Karpas-422 (cell line): ENCODE measurements at regions not wholly inside any gene's neighbourhood (a gene's known extent, or its start where the extent isn't known, plus 50 kb on each side); places are given as distances from the start of the nearest gene placed in this dataset.
"Not testable (repeated sequence)": the region's sequence is repeated elsewhere in the genome, so short reads cannot be mapped to it uniquely, and the experiment has no call there.

Source experiments
- DNase-seq: peaks from one replicate; pipeline ENCODE4 v3.0.0-alpha.2; 2015
- H2AFZ ChIP-seq: fragments of 200-600 bp; sonication (generic); 2 replicates; pipeline ENCODE4 v1.6.1; 2014; ENCODE audit warnings: antibody characterized with exemption, low read length, mixed read lengths
- H3K27ac ChIP-seq: fragments of 200-600 bp; sonication (generic); 2 replicates; pipeline ENCODE4 v1.5.1; 2014; ENCODE audit warnings: mild to moderate bottlenecking, low read length, moderate library complexity
- H3K27me3 ChIP-seq: fragments of 200-600 bp; sonication (generic); 2 replicates; pipeline ENCODE4 v1.6.1; 2014; ENCODE audit warnings: low read length, mixed read lengths
- H3K36me3 ChIP-seq: fragments of 200-600 bp; sonication (generic); 2 replicates; pipeline ENCODE4 v1.6.1; 2014; ENCODE audit warnings: low read length, mixed read lengths; ENCODE audit not compliant: insufficient read depth
- H3K4me1 ChIP-seq: fragments of 200-600 bp; sonication (generic); 2 replicates; pipeline ENCODE4 v1.6.1; 2014; ENCODE audit warnings: mild to moderate bottlenecking, low read length, mixed read lengths
- H3K4me2 ChIP-seq: fragments of 200-600 bp; sonication (generic); 2 replicates; pipeline ENCODE4 v1.6.1; 2014; ENCODE audit warnings: low read length, low read depth, mild to moderate bottlenecking; ENCODE audit not compliant: poor library complexity, severe bottlenecking
- H3K4me3 ChIP-seq: fragments of 200-600 bp; sonication (generic); 2 replicates; pipeline ENCODE4 v1.5.1; 2014; ENCODE audit warnings: mild to moderate bottlenecking, antibody characterized with exemption, low read length, mixed read lengths
- H3K79me2 ChIP-seq: fragments of 200-600 bp; sonication (generic); 2 replicates; pipeline ENCODE4 v1.6.1; 2014; ENCODE audit warnings: mild to moderate bottlenecking, low read length, mixed read lengths
- H3K9ac ChIP-seq: fragments of 200-600 bp; sonication (generic); 2 replicates; pipeline ENCODE4 v1.6.0; 2014; ENCODE audit warnings: low read length
- H3K9me2 ChIP-seq: fragments of 200-600 bp; sonication (generic), shearing (Covaris generic); replicated peaks from 2 replicates; pipeline ENCODE4 v1.6.0; 2014; ENCODE audit warnings: mild to moderate bottlenecking, low read length, moderate library complexity; ENCODE audit not compliant: insufficient read depth
- H3K9me3 ChIP-seq: fragments of 300-700, 200-600 bp; sonication (generic); 2 replicates; pipeline ENCODE4 v1.6.1; 2014; ENCODE audit warnings: low read length, mixed read lengths
- H4K20me1 ChIP-seq: fragments of 200-600 bp; sonication (generic); 2 replicates; pipeline ENCODE4 v1.6.1; 2014; ENCODE audit warnings: mild to moderate bottlenecking, antibody characterized with exemption, low read length, low read depth; ENCODE audit not compliant: insufficient read depth

DNA sequence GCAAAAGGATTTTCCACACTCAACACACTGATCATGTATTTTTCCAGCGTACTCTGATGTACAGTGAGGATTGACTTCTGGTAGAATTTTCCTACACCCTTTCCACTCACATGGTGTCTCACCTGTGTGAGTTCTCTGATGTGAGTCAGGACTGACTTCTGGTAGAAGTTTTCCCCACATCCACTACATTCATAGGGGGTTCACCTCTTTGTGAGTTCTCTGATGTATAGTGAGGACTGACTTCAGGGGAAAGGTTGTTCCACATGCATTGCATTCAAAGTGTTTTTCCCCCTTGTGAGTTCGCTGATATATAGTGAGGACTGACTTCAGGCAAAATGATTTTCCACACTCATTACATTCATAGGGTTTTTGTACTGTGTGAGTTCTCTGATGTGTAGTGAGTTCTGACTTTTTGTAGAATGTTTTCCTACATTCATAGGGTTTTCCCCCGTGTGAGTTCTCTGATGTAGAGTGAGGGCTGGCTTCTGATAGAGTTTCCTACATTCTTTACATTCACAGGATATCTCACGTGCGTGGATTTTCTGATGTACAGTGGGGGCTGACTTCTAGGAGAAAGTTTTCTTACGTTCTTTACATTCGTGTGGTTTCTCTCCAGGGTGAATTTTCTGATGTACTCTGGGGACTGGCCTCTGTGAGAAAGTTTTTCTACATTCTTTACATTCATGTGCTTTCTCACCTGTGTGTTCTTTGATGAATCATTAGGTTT lies 146.5 kb downstream of the GLRX3 start:
- Histone ChIP-seq H3K4me2 (no peak overlapping the region), H3K4me1 (no peaks in the 10 kb centered on the region), H3K4me3 (no peak overlapping the region), H3K9ac (no peak overlapping the region), H3K27ac (no peak overlapping the region), H3K27me3 (no peaks in the 10 kb centered on the region), H2AFZ (no peak overlapping the region), H4K20me1 (no peaks in the 10 kb centered on the region), H3K36me3 (no peaks in the 10 kb centered on the region), H3K79me2 (no peaks in the 10 kb centered on the region), H3K9me2 (no peaks in the 10 kb centered on the region), H3K9me3 (peaks cover 82% of the 10 kb centered on the region)
- DNase-seq = peak; percentile 17

DNA sequence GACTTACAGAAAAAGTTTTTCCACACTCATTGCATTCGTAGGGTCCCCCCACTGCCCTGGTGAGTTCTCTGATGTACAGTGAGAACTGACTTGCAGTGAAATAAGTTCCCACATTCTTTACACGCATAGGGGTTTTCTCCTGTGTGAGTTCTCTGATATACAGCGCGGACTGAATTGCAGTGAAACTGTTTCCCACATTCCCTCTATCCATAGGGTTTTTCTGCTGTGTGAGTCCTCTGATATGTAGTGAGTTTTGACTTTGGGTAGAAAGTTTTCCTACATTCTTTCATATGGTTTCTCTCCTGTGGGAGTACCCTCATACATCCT lies 147.0 kb downstream of the GLRX3 start:
- Histone ChIP-seq H4K20me1 (no peaks in the 10 kb centered on the region), H3K4me2 (no peak overlapping the region), H3K9me3 (peaks cover 82% of the 10 kb centered on the region), H3K27ac (no peak overlapping the region), H3K9ac (no peak overlapping the region), H3K4me1 (no peaks in the 10 kb centered on the region), H3K36me3 (no peaks in the 10 kb centered on the region), H3K9me2 (no peaks in the 10 kb centered on the region), H3K4me3 (no peak overlapping the region), H2AFZ (no peak overlapping the region), H3K79me2 (no peaks in the 10 kb centered on the region), H3K27me3 (no peaks in the 10 kb centered on the region)
- no peak for DNase-seq

DNA sequence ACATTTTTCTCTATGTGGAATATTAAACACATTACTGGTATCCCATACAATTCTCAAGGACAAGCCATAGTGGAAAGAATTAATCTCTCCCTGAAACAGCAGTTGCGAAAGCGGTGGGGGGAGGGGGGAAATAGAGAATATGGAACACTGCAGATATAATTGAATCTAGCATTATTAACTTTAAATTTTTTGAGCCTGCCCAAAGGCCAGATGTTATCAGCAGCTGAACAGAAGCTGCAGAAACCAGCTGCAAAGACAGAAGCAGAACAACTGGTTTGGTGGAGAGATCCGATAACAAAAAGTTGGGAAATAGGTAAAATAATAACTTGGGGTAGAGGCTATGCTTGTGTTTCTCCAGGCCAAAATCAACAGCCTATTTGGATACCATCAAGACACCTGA lies 159.6 kb downstream of the GLRX3 start:
- H3K27me3 ChIP-seq = not testable (repeated sequence)

DNA sequence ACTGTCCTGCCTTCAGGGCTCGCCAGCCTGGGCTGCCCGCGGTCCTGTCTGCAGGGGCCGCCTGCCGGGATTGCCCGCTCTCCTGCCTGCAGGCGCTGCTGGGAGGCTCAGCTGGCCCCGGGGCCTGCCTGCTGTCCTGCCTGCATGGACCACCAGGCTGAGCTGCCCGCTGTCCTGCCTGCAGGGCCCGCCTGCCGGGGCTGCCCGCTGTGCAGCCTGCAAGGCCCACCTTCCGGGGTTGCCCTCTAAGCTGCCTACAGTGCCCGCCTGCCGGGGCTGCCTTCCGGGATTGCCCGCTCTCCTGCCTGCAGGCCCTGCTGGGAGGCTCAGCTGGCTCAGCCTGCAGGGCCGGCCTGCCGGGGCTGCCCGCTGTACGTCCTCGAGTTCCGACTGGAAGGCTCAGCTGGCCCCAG lies 164.4 kb downstream of the GLRX3 start:
- H3K4me1 ChIP-seq = no peaks in the 10 kb centered on the region
- H3K9me3 ChIP-seq = peaks cover 10% of the 10 kb centered on the region
- H3K9ac ChIP-seq = no peak overlapping the region
- no peak overlapping the region for H3K4me2 ChIP-seq
- no peak for DNase-seq
- no peaks in the 10 kb centered on the region for H4K20me1 ChIP-seq
- no peaks in the 10 kb centered on the region for H3K36me3 ChIP-seq
- no peaks in the 10 kb centered on the region for H3K27me3 ChIP-seq
- no peaks in the 10 kb centered on the region for H3K79me2 ChIP-seq
- H3K9me2 ChIP-seq = no peaks in the 10 kb centered on the region
- no peak overlapping the region for H2AFZ ChIP-seq
- no peak overlapping the region for H3K4me3 ChIP-seq
- no peak overlapping the region for H3K27ac ChIP-seq

More for the DNA sequence above, 159.6 kb downstream of the GLRX3 start:
- not testable (repeated sequence) for H2AFZ ChIP-seq, H3K79me2 ChIP-seq, H3K4me2 ChIP-seq, H3K9me2 ChIP-seq, H3K4me1 ChIP-seq, H4K20me1 ChIP-seq, H3K27ac ChIP-seq, DNase-seq, H3K4me3 ChIP-seq, H3K9me3 ChIP-seq, H3K36me3 ChIP-seq, H3K9ac ChIP-seq

DNA sequence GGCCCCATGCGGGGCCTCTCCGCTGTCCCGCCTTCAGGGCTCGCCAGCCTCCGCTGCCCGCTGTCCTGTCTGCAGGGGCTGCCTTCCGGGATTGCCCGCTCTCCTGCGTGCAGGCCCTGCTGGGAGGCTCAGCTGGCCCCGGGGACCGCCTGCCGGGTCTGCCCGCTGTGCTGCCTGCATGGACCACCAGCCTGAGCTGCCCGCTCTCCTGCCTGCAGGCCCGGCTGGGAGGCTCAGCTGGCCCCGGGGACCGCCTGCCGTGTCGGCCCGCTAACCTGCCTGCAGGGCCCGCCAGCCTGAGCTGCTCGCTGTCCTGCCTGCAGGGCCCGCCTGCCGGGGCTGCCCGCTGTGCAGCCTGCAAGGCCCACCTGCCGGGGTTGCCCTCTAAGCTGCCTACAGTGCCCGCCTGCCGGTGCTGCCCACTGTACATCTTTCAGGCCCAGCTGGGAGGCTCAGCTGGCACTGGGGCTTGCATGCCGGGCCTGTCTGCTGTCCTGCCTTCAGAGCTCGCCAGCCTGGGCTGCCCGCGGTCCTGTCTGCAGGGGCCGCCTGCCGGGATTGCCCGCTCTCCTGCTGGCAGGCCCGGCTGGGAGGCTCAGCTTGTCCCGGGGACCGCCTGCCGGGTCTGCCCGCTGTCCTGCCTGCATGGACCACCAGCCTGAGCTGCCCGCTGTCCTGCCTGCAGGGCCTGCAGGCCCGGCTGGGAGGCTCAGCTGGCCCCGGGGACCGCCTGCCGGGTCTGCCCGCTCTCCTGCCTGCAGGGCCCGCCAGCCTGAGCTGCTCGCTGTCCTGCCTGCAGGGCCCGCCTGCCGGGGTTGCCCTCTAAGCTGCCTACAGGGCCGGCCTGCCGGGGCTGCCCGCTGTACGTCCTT lies 165.1 kb downstream of the GLRX3 start:
- H3K9me2 ChIP-seq = no peaks in the 10 kb centered on the region
- H3K36me3 ChIP-seq = no peaks in the 10 kb centered on the region
- H3K27me3 ChIP-seq = no peaks in the 10 kb centered on the region
- DNase-seq = no peak
- no peaks in the 10 kb centered on the region for H4K20me1 ChIP-seq
- H3K4me2 ChIP-seq = no peak overlapping the region
- H3K4me1 ChIP-seq = no peaks in the 10 kb centered on the region
- no peak overlapping the region for H3K27ac ChIP-seq
- no peak overlapping the region for H3K4me3 ChIP-seq
- H3K79me2 ChIP-seq = no peaks in the 10 kb centered on the region
- no peak overlapping the region for H2AFZ ChIP-seq
- no peak overlapping the region for H3K9ac ChIP-seq
- peaks cover 10% of the 10 kb centered on the region for H3K9me3 ChIP-seq

DNA sequence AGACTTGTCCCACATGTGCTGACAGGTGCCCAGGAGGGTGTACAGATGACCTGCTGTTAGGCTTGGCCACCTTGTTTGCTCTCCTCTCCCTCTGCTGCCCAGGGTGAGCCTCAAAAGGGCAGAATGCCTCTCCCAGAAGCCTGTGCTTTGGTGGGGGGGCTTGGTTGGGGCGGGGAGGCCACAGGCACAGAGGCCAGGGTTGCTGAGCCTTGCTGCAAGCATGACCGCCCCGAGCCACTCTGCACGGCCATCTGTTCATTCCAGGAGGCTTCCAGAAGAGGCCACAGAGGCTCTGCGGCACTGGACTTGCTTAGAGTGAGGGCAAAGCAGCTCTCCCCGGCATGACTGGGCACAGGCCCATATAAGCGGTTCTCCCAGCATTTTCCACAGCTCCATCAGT lies 190.8 kb downstream of the GLRX3 start:
- H3K4me1 ChIP-seq = no peaks in the 10 kb centered on the region
- H4K20me1 ChIP-seq = no peaks in the 10 kb centered on the region

DNA sequence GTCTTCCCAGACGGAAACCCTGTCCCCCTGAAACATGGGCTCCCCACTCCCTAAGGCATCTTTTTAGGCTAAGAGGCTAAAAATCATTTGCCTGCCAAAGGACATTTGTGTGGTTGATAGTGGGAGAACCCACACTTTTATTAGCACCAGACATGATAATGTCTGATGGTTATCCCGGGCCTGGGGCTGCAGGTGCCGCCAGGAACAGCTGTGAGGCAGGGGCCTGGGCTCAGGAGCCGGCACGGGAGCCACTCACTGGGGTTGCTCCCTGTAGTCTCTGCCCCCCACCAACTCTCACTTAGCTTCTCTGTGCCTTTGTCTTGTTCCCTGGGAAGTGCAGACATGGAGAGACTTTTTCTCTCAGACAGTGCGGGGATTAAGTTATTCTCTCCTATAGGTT lies 193.6 kb downstream of the GLRX3 start:
- Histone ChIP-seq H3K4me1 (peaks cover 3% of the 10 kb centered on the region; the same call in 1 of the 2 replicates), H3K4me2 (no peak overlapping the region), H3K36me3 (no peaks in the 10 kb centered on the region), H3K9me2 (no peaks in the 10 kb centered on the region), H3K27ac (no peak overlapping the region), H3K4me3 (no peak overlapping the region), H3K9me3 (no peaks in the 10 kb centered on the region), H3K9ac (no peak overlapping the region), H3K27me3 (peaks cover 2% of the 10 kb centered on the region; the same call in 1 of the 2 replicates), H3K79me2 (no peaks in the 10 kb centered on the region), H2AFZ (no peak overlapping the region), H4K20me1 (no peaks in the 10 kb centered on the region)
- DNase-seq = no peak

More for the DNA sequence above, 190.8 kb downstream of the GLRX3 start:
- no peak overlapping the region for H3K4me3 ChIP-seq
- no peak overlapping the region for H3K9ac ChIP-seq
- no peaks in the 10 kb centered on the region for H3K9me2 ChIP-seq
- no peaks in the 10 kb centered on the region for H3K36me3 ChIP-seq
- no peak overlapping the region for H2AFZ ChIP-seq
- H3K27me3 ChIP-seq = peaks cover 2% of the 10 kb centered on the region; the same call in 1 of the 2 replicates
- H3K4me2 ChIP-seq = no peak overlapping the region
- DNase-seq = no peak
- H3K27ac ChIP-seq = no peak overlapping the region
- H3K9me3 ChIP-seq = no peaks in the 10 kb centered on the region
- no peaks in the 10 kb centered on the region for H3K79me2 ChIP-seq

DNA sequence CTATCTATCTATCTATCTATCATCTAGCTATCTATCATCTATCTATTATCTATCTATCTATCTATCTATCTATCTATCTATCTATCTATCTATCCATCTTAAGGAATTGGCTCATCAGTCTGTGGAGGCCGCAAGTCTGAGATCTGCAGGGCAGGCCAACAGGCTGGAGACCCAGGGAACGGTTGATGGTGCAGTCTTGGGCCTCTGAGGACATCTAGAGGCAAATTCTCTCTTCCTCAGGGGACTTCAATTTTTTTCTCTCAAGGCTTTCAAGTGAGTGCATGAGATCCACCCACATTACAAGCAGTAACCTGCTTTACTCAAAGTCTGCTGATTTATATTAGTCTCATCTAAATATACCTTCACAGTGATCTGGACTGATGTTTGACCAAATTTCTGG lies 197.0 kb downstream of the GLRX3 start:
- H3K9me3 ChIP-seq = no peaks in the 10 kb centered on the region
- H3K27ac ChIP-seq = no peak overlapping the region
- no peaks in the 10 kb centered on the region for H3K9me2 ChIP-seq
- H3K4me3 ChIP-seq = no peak overlapping the region
- H3K79me2 ChIP-seq = no peaks in the 10 kb centered on the region
- peak; percentile 78 for DNase-seq
- no peaks in the 10 kb centered on the region for H3K36me3 ChIP-seq
- peaks cover 3% of the 10 kb centered on the region; the same call in 1 of the 2 replicates for H3K4me1 ChIP-seq
- H2AFZ ChIP-seq = no peak overlapping the region
- no peak overlapping the region for H3K4me2 ChIP-seq
- no peak overlapping the region for H3K9ac ChIP-seq
- no peaks in the 10 kb centered on the region for H4K20me1 ChIP-seq
- no peaks in the 10 kb centered on the region for H3K27me3 ChIP-seq
